ENCODE measurements at regions not wholly inside any gene's neighbourhood (a gene's known extent, or its start where the extent isn't known, plus 50 kb on each side); places are given as distances from the start of the nearest gene placed in this dataset.

GRCh38 chr19:23509686-23510450, 114.6 kb upstream of the ZNF91 start:
- H3K14ac ChIP-seq (ENCODE audit: insufficient read depth, low read length) = no peak overlapping the region
- H2BK120ac ChIP-seq (ENCODE audit: low read depth, low read length, poor library complexity, severe bottlenecking) = no peak overlapping the region
- H2BK15ac ChIP-seq (ENCODE audit: low read depth, low read length) = no peak overlapping the region
- TF ChIP-seq, protein P1, sequence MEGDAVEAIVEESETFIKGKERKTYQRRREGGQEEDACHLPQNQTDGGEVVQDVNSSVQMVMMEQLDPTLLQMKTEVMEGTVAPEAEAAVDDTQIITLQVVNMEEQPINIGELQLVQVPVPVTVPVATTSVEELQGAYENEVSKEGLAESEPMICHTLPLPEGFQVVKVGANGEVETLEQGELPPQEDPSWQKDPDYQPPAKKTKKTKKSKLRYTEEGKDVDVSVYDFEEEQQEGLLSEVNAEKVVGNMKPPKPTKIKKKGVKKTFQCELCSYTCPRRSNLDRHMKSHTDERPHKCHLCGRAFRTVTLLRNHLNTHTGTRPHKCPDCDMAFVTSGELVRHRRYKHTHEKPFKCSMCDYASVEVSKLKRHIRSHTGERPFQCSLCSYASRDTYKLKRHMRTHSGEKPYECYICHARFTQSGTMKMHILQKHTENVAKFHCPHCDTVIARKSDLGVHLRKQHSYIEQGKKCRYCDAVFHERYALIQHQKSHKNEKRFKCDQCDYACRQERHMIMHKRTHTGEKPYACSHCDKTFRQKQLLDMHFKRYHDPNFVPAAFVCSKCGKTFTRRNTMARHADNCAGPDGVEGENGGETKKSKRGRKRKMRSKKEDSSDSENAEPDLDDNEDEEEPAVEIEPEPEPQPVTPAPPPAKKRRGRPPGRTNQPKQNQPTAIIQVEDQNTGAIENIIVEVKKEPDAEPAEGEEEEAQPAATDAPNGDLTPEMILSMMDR (conservative IDR thresholded peaks at IDR 0.05) = no peak
- H3K9me3 ChIP-seq (ENCODE audit: control insufficient read depth, low read depth, low read length) = peaks cover 28% of the 10 kb centered on the region
- no peak overlapping the region for H3T11ph ChIP-seq (ENCODE audit: low read length)
- no peak for DNase-seq
- Mint-ChIP-seq H3K4me3 (no peak overlapping the region), H3K27me3 (ENCODE audit: low read depth) (no peaks in the 10 kb centered on the region; the same call in 1 of the 2 replicates), H3K4me1 (no peaks in the 10 kb centered on the region), H3K9me3 (peaks cover 94 to 97% of the 10 kb centered on the region in 2 experiments), H3K27ac (no peak overlapping the region), H3K36me3 (ENCODE audit: insufficient read depth in 1 of 3, low read depth in 3 of 3) (peaks cover 4 to 15% (median 4%) of the 10 kb centered on the region in 3 experiments; a peak in 5 of 7 replicates)
- no peak overlapping the region for H3K4me2 ChIP-seq (ENCODE audit: insufficient read depth, insufficient read length, low read length)
- H3K9ac ChIP-seq (ENCODE audit: extremely low read depth, insufficient read length, low read length) = no peak overlapping the region
- H2AK5ac ChIP-seq (ENCODE audit: insufficient read length, low read length) = no peak overlapping the region
- H3K27ac ChIP-seq (ENCODE audit: insufficient read length, low read depth, low read length) = no peak overlapping the region
- no peak overlapping the region for H2BK12ac ChIP-seq (ENCODE audit: insufficient read length, low read depth, low read length)
- no peak overlapping the region for H2AFZ ChIP-seq (ENCODE audit: low read length)
- H3K79me1 ChIP-seq (ENCODE audit: insufficient read depth, low read depth, low read length, poor library complexity, severe bottlenecking) = no peaks in the 10 kb centered on the region
- H3K4ac ChIP-seq (ENCODE audit: low read depth, low read length) = no peak overlapping the region
- H2BK20ac ChIP-seq (ENCODE audit: low read depth, low read length, poor library complexity, severe bottlenecking) = no peak overlapping the region
- H4K91ac ChIP-seq (ENCODE audit: insufficient read length, low read depth, low read length) = no peak overlapping the region
- WGBS (ENCODE audit: extremely low coverage, insufficient read length, low lambda C conversion rate) = no CpG with 5 or more reads among the region's 3 CpGs
- H3K18ac ChIP-seq (ENCODE audit: insufficient read length, low read depth, low read length) = no peak overlapping the region
- H4K8ac ChIP-seq (replicated peaks; ENCODE audit: insufficient read length, low read depth, low read length) = no peak overlapping the region
- no peaks in the 10 kb centered on the region for H3K4me1 ChIP-seq (ENCODE audit: insufficient read depth, low read length)
- no peaks in the 10 kb centered on the region for H3K79me2 ChIP-seq (ENCODE audit: insufficient read depth, low read length)
- H3K56ac ChIP-seq (ENCODE audit: insufficient read length, low read depth, low read length) = no peak overlapping the region
- H3K23ac ChIP-seq (ENCODE audit: insufficient read length, low read depth, low read length) = no peak overlapping the region
- H4K20me1 ChIP-seq (ENCODE audit: control insufficient read depth, insufficient read depth, insufficient read length) = no peaks in the 10 kb centered on the region
- no peak overlapping the region for H4K5ac ChIP-seq (ENCODE audit: insufficient read length, low read depth, low read length)
- no peaks in the 10 kb centered on the region for H3K23me2 ChIP-seq (ENCODE audit: insufficient read length, low read depth, low read length, poor library complexity, severe bottlenecking)
- H2BK5ac ChIP-seq (ENCODE audit: insufficient read length, low read length) = no peak overlapping the region
- no peaks in the 10 kb centered on the region for H3K27me3 ChIP-seq (ENCODE audit: insufficient read depth, low read length)

Data from H9 (cell line).